ENCODE measurements at regions not wholly inside any gene's neighbourhood (a gene's known extent, or its start where the extent isn't known, plus 50 kb on each side); places are given as distances from the start of the nearest gene placed in this dataset.

- no peak for TF ChIP-seq RAD21 (CRISPR knock-in tag; conservative IDR thresholded peaks at IDR 0.05 in 1 of 2, IDR thresholded peaks at IDR 0.05 in 1 of 2)
- TF ChIP-seq ZNF395 (CRISPR knock-in tag; IDR thresholded peaks at IDR 0.05) = peak; percentile 40; the same call in 1 of the 2 replicates
- no peak for TF ChIP-seq RBM34 (IDR thresholded peaks at IDR 0.05; ENCODE audit: borderline replicate concordance, insufficient read depth, low read length)
- no peak for TF ChIP-seq POLR3A (IDR thresholded peaks at IDR 0.05; ENCODE audit: borderline replicate concordance, extremely low read depth, insufficient read depth, insufficient read length)
- no peak for TF ChIP-seq ADNP (tag; IDR thresholded peaks at IDR 0.05)
- TF ChIP-seq PCBP1 (IDR thresholded peaks at IDR 0.05; ENCODE audit: low read depth, low read length, poor library complexity, severe bottlenecking) = no peak
- no peak for TF ChIP-seq JUNB (CRISPR knock-in tag; conservative IDR thresholded peaks at IDR 0.05)
- 0 out of 2 replicates have a peak, but pooled peaks have one; percentile 74 for TF ChIP-seq ZNF12 (CRISPR knock-in tag; IDR thresholded peaks at IDR 0.05)
- TF ChIP-seq RREB1 (CRISPR knock-in tag; IDR thresholded peaks at IDR 0.05) = 0 out of 2 replicates have a peak, but pooled peaks have one; percentile 66
- no peak for TF ChIP-seq NR2F6 (CRISPR knock-in tag; IDR thresholded peaks at IDR 0.05)
- TF ChIP-seq ZNF277 (CRISPR knock-in tag; IDR thresholded peaks at IDR 0.05; ENCODE audit: borderline replicate concordance) = no peak
- TF ChIP-seq, protein P1, sequence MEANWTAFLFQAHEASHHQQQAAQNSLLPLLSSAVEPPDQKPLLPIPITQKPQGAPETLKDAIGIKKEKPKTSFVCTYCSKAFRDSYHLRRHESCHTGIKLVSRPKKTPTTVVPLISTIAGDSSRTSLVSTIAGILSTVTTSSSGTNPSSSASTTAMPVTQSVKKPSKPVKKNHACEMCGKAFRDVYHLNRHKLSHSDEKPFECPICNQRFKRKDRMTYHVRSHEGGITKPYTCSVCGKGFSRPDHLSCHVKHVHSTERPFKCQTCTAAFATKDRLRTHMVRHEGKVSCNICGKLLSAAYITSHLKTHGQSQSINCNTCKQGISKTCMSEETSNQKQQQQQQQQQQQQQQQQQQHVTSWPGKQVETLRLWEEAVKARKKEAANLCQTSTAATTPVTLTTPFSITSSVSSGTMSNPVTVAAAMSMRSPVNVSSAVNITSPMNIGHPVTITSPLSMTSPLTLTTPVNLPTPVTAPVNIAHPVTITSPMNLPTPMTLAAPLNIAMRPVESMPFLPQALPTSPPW (CRISPR knock-in tag; IDR thresholded peaks at IDR 0.05) = no peak
- no peak for TF ChIP-seq RFX5 (IDR thresholded peaks at IDR 0.05; ENCODE audit: low read depth, low read length)
- TF ChIP-seq ZNF511 (CRISPR knock-in tag; IDR thresholded peaks at IDR 0.05) = no peak
- TF ChIP-seq E2F3 (CRISPR knock-in tag; IDR thresholded peaks at IDR 0.05) = peak; percentile 79
Observed at GRCh38 chr1:234778221-234779159, 168.5 kb upstream of the IRF2BP2 start (continued).

All from K562 (cell line).